Type B pancreatic cell (in vitro differentiated cells): ENCODE measurements at regions not wholly inside any gene's neighbourhood (a gene's known extent, or its start where the extent isn't known, plus 50 kb on each side); places are given as distances from the start of the nearest gene placed in this dataset.

Source experiments
- DNase-seq: peaks from one replicate; pipeline ENCODE4 v3.0.0; 2021; ENCODE audit warnings: mixed read lengths; ENCODE audit not compliant: unreplicated experiment; ENCODE audit errors: extremely low spot score
- H3K27ac Mint-ChIP-seq: 2 replicates; pipeline ENCODE4 v1.8.0; 2021; ENCODE audit warnings: mild to moderate bottlenecking, mixed read lengths
- H3K27me3 Mint-ChIP-seq: 2 replicates; pipeline ENCODE4 v1.8.0; 2021; ENCODE audit warnings: mixed read lengths
- H3K36me3 Mint-ChIP-seq: 2 replicates; pipeline ENCODE4 v1.8.0; 2021; ENCODE audit warnings: mixed read lengths
- H3K4me1 Mint-ChIP-seq: one replicate; pipeline ENCODE4 v1.8.0; 2021; ENCODE audit warnings: mixed read lengths; ENCODE audit not compliant: unreplicated experiment
- H3K4me3 Mint-ChIP-seq: 2 replicates; pipeline ENCODE4 v1.8.0; 2021; ENCODE audit warnings: mild to moderate bottlenecking, mixed read lengths
- H3K9me3 Mint-ChIP-seq: 2 replicates; pipeline ENCODE4 v1.8.0; 2021; ENCODE audit warnings: mixed read lengths
- TF ChIP-seq, protein P1 (sequence below): fragments of 200-600 bp; sonication (generic); conservative IDR thresholded peaks from 2 replicates; pipeline ENCODE4 v1.5.0; 2021; ENCODE audit warnings: antibody characterized with exemption, mild to moderate bottlenecking

DNA sequence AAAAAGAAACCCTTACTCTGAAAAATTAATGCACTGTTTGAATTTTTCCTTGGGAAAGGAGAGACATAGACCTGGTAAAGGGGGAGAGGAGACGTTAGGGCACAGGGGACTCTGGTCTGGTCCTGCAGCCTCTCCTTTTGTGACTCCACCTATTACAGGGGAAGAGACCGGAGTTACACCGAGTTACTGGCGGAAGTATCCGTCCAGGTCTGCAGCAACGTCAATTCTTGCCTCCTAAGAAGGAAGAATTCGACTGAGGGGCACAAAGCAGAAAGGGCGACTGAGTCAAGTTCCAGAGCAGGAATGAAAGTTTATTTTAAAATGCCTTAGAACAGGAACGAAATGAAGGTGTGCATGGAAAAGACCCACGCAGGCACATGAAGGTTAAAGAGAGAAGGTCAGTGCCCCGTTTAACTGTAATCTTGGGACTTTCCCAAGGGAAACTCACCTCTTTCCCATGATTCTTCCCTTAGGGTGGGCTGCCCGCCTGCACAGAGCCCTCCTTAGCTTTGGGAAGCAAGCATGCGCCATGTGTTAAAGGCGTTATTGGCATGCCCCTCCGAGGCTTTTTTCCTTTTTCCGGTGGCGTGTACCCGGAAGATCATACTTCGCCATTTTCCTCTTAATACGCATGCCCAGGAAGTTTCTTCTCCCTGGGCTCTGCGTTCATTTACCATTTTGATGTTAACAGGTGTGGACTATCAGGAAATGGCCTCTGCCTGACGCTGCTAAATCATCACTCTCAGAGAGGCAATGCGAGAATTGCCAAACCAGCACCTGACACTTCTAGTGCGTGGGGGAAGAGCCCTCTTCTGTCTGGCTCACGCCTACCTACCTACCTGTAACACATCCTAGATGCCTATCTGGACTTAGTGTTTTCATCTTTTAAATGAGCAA is 409.6 kb upstream of the PAPPA start:
- H3K9me3 Mint-ChIP-seq = no peaks in the 10 kb centered on the region
- no peak overlapping the region for H3K4me3 Mint-ChIP-seq
- H3K4me1 Mint-ChIP-seq = peaks cover 21% of the 10 kb centered on the region
- H3K36me3 Mint-ChIP-seq = no peaks in the 10 kb centered on the region
- peaks cover 3% of the 10 kb centered on the region for H3K27me3 Mint-ChIP-seq
- no peak for DNase-seq
- H3K27ac Mint-ChIP-seq = no peak overlapping the region
- TF ChIP-seq, protein P1, sequence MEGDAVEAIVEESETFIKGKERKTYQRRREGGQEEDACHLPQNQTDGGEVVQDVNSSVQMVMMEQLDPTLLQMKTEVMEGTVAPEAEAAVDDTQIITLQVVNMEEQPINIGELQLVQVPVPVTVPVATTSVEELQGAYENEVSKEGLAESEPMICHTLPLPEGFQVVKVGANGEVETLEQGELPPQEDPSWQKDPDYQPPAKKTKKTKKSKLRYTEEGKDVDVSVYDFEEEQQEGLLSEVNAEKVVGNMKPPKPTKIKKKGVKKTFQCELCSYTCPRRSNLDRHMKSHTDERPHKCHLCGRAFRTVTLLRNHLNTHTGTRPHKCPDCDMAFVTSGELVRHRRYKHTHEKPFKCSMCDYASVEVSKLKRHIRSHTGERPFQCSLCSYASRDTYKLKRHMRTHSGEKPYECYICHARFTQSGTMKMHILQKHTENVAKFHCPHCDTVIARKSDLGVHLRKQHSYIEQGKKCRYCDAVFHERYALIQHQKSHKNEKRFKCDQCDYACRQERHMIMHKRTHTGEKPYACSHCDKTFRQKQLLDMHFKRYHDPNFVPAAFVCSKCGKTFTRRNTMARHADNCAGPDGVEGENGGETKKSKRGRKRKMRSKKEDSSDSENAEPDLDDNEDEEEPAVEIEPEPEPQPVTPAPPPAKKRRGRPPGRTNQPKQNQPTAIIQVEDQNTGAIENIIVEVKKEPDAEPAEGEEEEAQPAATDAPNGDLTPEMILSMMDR = no peak

DNA sequence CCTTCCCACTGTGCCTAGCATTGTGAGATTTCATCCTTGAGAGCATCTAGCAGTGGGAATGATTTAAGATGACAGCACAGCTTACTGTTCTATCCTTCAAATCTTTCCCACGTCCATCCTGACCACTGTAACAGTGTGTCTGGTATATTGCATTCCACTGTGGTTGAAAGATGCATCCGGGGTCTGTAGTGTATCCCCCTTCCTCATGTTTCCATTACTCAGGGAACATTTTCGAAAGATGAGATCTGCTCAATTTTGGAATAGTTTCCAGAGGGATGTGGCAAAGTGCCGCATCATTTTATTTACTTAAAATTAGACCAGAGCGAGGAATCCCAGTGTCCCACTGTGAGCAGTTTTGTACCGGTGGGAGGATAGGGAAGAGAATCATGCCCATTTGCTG is 407.1 kb upstream of the PAPPA start:
- DNase-seq = no peak
- peaks cover 14% of the 10 kb centered on the region for H3K4me1 Mint-ChIP-seq
- no peaks in the 10 kb centered on the region for H3K36me3 Mint-ChIP-seq

DNA sequence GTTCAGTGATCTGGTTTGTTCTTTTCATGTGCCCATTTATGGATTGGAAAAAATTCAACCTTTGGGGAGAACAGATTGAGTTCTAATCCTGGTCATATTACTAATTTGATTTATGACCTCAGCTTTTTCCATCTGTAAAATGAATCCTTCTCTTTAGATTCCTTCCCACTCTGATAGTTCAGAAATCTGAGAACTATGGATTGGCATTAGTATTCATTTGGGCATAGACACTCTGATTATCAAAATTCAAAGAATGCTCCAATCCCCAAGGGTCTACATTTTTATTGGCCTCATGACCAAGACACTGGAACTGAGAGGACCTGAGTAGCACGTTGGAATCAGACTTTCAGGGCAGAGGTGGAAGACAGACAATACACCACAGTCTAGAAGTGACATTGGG is 405.9 kb upstream of the PAPPA start:
- TF ChIP-seq, protein P1 = no peak
- no peaks in the 10 kb centered on the region for H3K36me3 Mint-ChIP-seq
- H3K27me3 Mint-ChIP-seq = peaks cover 3% of the 10 kb centered on the region
- no peaks in the 10 kb centered on the region for H3K9me3 Mint-ChIP-seq
- H3K4me1 Mint-ChIP-seq = peaks cover 7% of the 10 kb centered on the region
- H3K27ac Mint-ChIP-seq = no peak overlapping the region
- no peak for DNase-seq
- no peak overlapping the region for H3K4me3 Mint-ChIP-seq

More for the DNA sequence above, 407.1 kb upstream of the PAPPA start:
- TF ChIP-seq, protein P1 = no peak
- Mint-ChIP-seq H3K27me3 (peaks cover 3% of the 10 kb centered on the region), H3K4me3 (no peak overlapping the region), H3K9me3 (no peaks in the 10 kb centered on the region), H3K27ac (no peak overlapping the region)

DNA sequence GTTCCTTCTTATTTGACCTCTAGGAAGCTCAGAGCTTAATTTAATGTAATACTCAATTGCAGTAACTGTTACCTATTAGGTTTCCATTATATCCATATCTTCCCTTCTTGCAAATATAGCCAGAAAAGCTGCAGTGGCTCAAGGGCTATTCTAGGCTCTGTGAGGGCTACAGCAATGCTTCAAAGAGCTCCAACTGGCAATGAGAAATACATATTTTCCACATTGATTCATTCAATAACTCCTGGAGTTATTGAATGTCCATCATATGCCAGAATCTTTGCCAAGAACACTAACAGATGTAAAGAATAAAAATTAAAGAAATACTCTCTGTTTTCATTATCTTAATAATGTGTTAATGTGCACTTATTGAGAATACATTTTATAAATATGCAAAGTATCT is 396.9 kb upstream of the PAPPA start:
- Mint-ChIP-seq H3K4me1 (no peaks in the 10 kb centered on the region), H3K27me3 (no peaks in the 10 kb centered on the region), H3K27ac (no peak overlapping the region), H3K4me3 (no peak overlapping the region), H3K9me3 (no peaks in the 10 kb centered on the region), H3K36me3 (no peaks in the 10 kb centered on the region)
- TF ChIP-seq, protein P1 = no peak
- DNase-seq = no peak

DNA sequence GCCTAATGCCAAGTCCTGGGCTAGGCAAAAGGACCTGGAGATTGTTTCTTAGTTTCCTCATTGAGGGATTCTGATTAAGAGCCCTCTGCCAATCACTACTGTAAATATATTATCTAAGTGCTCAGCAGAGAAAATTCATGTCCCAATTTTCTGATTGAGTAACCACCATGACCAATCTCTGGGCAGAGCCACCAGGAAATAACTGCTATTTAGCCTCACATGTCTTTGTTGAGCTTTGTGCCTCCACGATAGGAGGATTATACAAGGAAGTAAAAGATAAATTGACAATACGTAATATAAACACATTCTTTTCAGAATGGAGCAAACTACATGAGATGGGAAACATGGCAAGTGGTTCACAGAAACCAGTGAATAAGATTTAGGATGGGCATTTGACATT is 396.1 kb upstream of the PAPPA start:
- Mint-ChIP-seq H3K36me3 (no peaks in the 10 kb centered on the region), H3K9me3 (no peaks in the 10 kb centered on the region), H3K4me3 (no peak overlapping the region), H3K27me3 (no peaks in the 10 kb centered on the region), H3K27ac (no peak overlapping the region), H3K4me1 (no peaks in the 10 kb centered on the region)
- no peak for DNase-seq
- TF ChIP-seq, protein P1 = no peak
